Sciatic nerve (tissue), 2 donors: ENCODE measurements at regions not wholly inside any gene's neighbourhood (a gene's known extent, or its start where the extent isn't known, plus 50 kb on each side); places are given as distances from the start of the nearest gene placed in this dataset.
A peak's percentile ranks its signal among the peaks of the same experiment; 100 is the strongest.
"Not testable (repeated sequence)": the region's sequence is repeated elsewhere in the genome, so short reads cannot be mapped to it uniquely, and the experiment has no call there.

Experiments
- ATAC-seq: fragments of 200-7000 bp; cut with Tn5 transposase; one replicate; pipeline ENCODE4 v1.9.1; 2020; ENCODE audit warnings: mild to moderate bottlenecking, moderate library complexity
- DNase-seq: peaks from one replicate; pipeline ENCODE4 v3.0.0-alpha.2; 2020; ENCODE audit warnings: low spot score
- intact Hi-C: fragments of 100-400 bp; cut with DNase I; formaldehyde crosslinking; loops from one replicate; pipeline ENCODE4 v1.14.2; 2022
- donor health status: DM: no; HTN: no; CAD: no.
- donor health status: DM: no; HTN: no; CAD: no.

GRCh38 chr10:10745291-10745690 is 272.4 kb upstream of the CELF2 start:
- DNase-seq: no peak
- intact Hi-C loops: no loop called here
- no peak for ATAC-seq

GRCh38 chr10:10755490-10755889 is 262.2 kb upstream of the CELF2 start:
- DNase-seq (no peak), ATAC-seq (no peak)

DNA sequence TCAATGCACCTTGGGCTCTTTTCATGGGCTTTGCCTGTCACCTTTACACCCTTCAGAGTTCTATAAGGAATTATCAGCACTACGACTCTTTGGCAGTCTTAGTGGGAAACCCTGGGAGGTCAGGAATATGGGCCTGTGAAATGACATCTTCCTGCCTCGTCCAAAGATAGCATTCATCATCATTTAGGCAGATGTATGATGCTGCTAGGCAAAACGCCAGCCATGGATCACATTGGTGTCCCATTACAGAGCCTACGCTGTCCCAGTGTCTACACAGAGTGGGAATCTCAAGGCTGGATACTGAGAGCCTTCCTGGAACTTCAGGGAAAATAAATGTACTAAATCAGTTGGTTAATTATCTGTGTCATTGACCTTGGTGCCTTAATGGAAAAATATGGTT is 259.4 kb upstream of the CELF2 start:
- no peak for ATAC-seq
- DNase-seq: no peak
- intact Hi-C loops: no loop called here

More at GRCh38 chr10:10755490-10755889, 262.2 kb upstream of the CELF2 start:
- intact Hi-C loops: no loop called here

DNA sequence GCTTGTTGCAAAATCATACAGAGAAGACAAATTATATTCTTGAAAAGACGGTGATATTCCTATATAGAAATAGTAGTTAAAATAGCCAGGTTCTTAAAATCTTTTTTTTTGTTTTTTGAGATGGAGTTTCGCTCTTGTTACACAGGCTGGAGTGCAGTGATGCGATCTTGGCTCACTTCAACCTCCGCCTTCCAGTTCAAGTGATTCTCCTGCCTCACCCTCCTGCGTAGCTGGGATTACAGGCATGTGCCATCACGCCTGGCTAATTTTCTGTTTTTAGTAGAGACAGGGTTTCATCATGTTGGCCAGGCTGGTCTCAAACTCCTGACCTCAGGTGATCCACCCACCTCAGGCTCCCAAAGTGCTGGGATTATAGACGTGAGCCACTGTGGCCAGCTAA is 257.9 kb upstream of the CELF2 start:
- ATAC-seq, intact Hi-C loops, DNase-seq: not testable (repeated sequence)

DNA sequence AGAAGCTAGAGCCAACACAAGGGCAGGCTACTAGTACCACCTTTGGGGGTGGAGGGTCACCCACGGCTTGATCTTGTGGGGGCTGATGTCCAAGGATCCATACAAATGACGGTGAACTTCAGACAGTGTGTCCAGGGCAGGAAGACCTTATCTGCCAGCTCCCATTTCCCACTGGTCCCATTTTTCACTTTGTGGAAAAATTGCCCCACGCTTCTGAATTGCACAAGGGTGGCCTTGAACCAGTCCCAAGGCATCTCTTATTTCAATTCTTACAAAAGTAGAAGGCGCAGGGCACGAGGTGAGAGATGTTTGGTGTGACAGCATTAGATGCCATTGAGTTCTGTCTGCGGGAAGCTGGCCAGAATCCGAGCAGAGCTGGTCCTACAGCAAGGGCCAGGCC is 252.7 kb upstream of the CELF2 start:
- intact Hi-C loops: no loop called here
- DNase-seq: no peak
- peak; percentile 46 for ATAC-seq

DNA sequence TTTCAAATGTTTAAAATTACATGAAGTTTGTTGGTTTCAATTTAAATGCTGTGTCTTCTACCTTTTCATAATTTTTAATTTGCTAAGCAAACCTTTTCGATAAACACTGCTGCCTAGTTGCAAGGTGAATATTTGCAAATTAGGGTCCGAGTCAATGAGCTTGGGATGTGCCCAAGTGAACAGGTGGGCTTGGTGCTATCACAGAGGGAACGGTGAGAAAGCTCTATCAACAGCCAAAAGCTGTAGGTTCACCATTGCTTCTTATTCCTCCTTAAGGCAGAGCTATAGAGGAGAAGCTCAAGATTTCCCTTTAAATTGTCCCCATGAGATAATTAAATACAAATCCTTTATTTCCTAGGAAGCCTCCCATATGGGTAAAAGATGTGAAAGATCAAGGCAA is 245.3 kb upstream of the CELF2 start:
- DNase-seq (no peak), ATAC-seq (no peak)
- intact Hi-C loops: no loop called here

- intact Hi-C loops: no loop called here
- DNase-seq: no peak
- no peak for ATAC-seq
Measured at GRCh38 chr10:10772874-10773508, 244.7 kb upstream of the CELF2 start.

GRCh38 chr10:10774416-10774815 is 243.3 kb upstream of the CELF2 start:
- intact Hi-C loops: no loop called here
- no peak for DNase-seq
- no peak for ATAC-seq

DNA sequence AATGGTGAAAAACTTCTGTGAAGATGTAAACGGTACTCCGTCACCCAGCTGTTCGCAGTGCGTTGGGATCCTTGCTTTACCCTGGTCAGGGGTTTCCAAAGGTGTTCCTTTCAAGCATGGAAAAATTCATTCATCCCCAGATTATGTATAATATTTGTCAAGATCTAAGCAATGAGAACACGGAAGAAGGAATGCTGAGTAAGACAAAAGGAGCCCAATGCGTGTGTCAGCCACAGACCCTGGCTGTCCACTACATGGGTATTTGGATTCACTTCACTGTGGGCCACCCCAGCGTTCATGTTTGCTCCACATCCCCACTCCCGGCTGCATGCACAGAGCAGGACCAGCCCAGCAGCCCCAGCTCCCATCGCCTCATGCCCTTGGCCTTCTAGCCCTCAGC is 241.3 kb upstream of the CELF2 start:
- DNase-seq (no peak), ATAC-seq (no peak)
- intact Hi-C loops: no loop called here

DNA sequence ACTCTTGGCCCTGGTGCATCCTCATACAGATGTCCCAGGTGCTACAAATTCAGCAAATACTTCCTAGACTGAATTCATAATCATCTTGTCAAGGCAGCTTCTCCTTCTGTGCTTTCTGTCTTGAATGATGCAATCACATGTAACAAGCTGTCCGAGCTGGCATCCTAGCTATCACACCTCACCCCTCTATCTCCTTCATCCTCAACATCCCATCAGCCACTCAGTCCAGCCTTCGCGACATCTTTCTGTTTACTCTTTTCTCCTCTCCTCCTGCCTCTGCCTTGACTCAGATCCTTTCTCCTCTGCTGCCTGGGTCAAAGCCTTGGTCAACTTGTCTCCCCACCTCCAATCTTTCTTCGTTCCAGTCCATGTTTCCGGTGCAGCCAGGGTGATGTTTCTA is 240.4 kb upstream of the CELF2 start:
- intact Hi-C loops: no loop called here
- DNase-seq: no peak
- no peak for ATAC-seq

GRCh38 chr10:10777723-10778122 is 239.9 kb upstream of the CELF2 start:
- DNase-seq (no peak), ATAC-seq (no peak)
- intact Hi-C loops: no loop called here

GRCh38 chr10:10778959-10779358 is 238.7 kb upstream of the CELF2 start:
- intact Hi-C loops: no loop called here
- DNase-seq: no peak
- peak; percentile 82 for ATAC-seq

- ATAC-seq (no peak), DNase-seq (no peak)
- intact Hi-C loops: no loop called here
Measured at GRCh38 chr10:10779511-10779910, 238.2 kb upstream of the CELF2 start.

- ATAC-seq (no peak), DNase-seq (no peak)
- intact Hi-C loops: no loop called here
Measured at GRCh38 chr10:10780746-10781145, 236.9 kb upstream of the CELF2 start.

DNA sequence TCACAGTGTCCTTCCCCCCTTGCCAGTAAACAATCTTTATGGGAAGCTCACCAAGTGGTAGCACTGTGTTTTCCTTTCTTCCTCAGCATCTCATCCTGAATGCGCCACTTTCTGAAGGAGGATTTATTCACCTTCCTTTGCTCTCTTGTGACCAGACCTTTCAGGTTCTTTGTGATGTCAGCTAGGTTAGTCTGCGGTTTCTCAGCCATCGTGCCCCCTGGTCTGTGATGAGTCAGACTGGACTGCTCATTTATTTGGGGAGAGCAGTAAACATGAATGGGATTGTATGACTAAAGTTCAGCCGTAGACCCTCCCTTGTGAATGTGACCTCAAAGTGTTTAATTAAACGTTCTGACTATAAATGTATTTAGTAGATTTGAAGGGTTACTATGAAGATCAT is 235.1 kb upstream of the CELF2 start:
- intact Hi-C loops: no loop called here
- no peak for ATAC-seq

DNA sequence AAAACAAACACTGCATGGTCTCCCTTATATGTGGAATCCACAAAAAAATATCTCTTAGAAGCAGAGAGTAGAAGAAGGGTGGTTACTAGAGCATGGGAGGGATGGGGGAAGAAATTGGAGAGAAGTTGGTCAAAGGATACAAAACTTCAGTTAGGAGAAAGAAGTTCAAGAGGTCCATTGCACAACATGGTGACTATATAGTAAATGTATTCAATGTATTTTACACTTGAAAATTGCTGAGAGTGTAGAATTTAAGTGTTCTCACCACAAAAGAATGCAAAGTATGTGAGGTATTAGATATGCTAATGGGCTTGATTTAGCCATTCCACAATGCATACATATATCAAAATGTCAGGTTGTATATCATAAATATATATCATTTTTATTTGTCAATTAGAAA is 232.0 kb upstream of the CELF2 start:
- intact Hi-C loops: no loop called here
- ATAC-seq: no peak

More for the DNA sequence above, 235.1 kb upstream of the CELF2 start:
- no peak for DNase-seq

DNA sequence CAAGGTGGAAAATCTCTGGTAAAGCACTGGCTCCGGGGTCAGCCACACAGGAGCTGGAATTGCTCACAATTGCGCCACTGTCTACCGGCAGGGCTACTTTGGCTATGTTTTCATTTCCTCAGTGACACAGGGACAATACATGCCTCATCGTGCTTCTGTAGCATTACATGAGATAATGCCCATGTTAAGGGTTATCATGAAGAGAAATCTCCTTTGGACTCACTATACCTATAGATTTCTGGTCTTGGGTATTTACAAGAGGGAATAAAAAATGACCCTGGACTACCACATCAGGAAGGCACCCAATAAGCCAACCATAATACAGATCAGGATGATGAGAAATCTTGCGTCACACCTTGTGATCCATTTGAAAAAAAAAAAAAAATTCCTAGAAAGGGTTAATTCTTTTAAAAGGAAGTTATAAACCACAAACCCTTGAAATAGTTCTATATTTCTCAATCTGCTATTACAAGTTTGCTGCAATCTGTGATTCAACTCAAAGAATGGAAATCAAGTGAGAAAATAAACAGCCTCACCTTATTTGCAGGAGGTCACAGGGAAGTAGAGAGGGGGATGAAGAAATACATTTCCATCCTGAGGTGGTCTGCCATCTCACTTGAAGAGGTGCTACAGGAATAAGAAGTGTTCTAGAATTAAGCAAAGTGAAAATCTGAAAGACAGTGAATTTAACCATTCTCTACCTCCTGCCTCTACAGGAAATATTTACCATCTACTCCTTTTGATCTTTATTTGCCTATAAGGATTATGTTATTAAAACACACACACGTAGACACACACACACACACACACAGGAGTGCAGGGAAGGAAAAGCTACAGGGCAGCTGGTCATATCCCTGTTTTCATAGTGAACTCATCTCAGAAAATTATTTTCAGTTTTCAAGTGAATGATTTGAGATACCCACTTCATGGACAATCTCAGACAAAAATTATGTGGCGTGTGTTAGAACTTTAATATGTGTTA is 231.3 kb upstream of the CELF2 start:
- intact Hi-C loops: no loop called here
- DNase-seq (no peak), ATAC-seq (no peak)

More for the DNA sequence above, 232.0 kb upstream of the CELF2 start:
- DNase-seq: no peak

DNA sequence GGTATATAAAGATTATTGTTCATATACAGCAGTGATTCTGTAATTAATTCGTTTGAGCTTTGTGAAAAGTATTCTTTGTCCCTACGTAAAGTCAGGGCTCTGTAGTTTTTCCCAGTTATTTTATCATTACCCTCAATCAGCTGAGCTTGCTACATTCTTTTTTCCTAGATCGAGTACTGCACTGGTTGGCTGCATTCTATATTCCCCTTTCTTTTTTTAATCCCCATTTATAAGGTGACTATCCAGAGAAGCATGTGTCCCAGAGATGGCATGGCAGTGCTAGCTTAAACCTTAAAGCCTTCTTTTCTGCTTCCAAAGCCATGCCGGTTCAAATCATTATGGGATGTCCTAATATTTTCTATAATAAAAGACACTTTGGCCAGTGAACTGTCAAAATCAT is 230.1 kb upstream of the CELF2 start:
- intact Hi-C loops: no loop called here
- ATAC-seq: no peak
- no peak for DNase-seq

DNA sequence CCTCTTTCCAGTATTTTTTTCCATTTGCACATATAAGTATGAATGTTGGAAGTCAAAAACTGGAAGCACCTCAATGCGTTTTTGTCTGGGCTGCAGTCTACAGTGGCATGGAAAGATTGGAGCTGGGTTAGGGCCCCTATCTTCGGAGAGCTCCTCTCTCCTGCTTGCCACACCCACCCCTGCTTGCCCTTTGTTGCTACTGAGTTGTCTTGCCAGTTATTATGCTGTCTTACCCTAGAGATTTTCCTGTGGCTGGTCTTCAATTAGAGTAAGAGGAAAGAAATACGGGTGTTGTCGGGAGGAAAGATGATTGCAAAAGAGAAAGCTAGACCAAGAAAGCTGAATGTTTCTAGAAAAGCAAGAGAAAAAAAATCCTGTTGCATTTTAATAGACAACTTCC is 228.9 kb upstream of the CELF2 start:
- intact Hi-C loops: no loop called here

GRCh38 chr10:10791869-10792268 is 225.8 kb upstream of the CELF2 start:
- DNase-seq (no peak), ATAC-seq (no peak)
- intact Hi-C loops: no loop called here

More for the DNA sequence above, 228.9 kb upstream of the CELF2 start:
- ATAC-seq (peak; percentile 86), DNase-seq (no peak)
